ENCODE measurements at regions not wholly inside any gene's neighbourhood (a gene's known extent, or its start where the extent isn't known, plus 50 kb on each side); places are given as distances from the start of the nearest gene placed in this dataset.
"Not testable (repeated sequence)": the region's sequence is repeated elsewhere in the genome, so short reads cannot be mapped to it uniquely, and the experiment has no call there.

DNA sequence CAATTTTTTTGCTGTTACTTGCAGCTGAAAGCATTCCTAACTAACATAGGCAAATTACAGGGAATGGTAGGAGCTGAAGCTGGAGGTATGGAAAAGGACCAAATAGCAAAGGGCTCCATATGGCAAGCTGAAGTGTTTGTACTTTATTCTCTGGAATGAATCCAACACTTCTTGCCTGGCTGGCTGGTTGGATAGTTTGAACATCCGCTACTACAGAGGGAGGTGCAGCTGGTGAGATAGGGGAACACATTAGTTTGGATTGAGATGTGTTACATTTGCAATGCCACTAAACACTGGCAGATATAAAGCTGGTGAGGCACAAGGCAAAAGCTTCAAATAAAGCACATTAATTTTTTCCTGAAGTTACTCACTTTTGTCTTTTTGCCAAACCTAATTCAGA, 291.5 kb downstream of the SP3 start:
- no peak for DNase-seq

DNA sequence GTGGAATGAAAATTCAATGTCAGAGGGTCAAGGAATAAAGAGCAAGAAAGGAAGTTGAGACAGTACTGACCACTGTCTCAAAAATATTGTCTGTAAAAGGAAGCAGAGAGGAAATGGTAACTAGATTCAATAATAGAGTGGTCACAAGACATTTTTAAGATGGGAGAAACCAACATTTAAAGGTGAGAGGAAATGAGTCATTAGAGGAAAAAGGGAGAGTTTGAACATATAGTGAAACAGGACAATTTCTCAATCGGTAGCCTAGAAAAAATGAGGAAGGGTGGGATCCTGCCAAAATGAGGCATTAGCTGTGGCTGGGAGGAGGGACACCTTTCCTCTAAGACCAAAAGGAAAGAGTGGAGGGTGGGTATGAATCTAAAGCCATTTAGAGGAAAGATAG, 288.5 kb downstream of the SP3 start:
- DNase-seq, result no peak

DNA sequence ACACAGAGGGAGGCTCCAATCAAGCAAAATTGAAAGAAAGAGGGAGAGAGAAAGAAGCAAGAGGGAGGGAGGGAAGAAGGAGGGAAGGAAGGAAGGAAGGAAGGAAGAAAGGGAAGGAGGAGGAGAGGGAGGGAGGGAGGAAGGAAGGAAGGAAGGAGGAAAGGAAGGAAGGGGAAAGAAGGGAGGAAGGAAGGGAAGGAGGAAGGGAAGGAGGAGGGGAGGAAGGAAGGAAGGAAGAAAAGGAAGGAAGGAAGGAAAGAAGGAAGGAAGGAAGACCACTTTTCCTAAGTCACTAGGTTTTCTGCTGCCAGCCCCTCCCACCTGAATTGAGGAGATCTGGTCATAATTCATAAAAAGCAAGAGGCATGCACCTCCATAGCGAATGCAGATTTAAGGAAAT, 287.0 kb downstream of the SP3 start:
- DNase-seq, result no peak

DNA sequence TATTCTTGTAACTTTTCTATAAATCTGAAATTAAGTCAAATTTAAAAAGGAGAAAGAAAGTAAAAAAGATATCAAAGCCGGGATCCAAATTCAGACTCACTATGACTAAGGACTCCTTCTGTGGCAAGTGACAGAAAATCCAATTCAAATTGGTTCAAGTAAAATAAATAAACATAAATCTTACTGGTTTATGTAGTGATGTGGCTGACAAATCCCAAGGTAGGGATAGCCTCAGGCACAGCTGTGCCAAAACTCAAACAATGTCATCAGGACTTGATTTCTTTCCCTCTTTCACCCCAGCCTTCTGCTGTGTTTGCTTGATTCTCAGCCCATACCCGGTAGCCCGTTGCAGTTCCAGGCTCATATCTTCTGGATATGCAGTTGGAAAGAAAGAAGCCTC, 284.6 kb downstream of the SP3 start:
- no peak for DNase-seq

DNA sequence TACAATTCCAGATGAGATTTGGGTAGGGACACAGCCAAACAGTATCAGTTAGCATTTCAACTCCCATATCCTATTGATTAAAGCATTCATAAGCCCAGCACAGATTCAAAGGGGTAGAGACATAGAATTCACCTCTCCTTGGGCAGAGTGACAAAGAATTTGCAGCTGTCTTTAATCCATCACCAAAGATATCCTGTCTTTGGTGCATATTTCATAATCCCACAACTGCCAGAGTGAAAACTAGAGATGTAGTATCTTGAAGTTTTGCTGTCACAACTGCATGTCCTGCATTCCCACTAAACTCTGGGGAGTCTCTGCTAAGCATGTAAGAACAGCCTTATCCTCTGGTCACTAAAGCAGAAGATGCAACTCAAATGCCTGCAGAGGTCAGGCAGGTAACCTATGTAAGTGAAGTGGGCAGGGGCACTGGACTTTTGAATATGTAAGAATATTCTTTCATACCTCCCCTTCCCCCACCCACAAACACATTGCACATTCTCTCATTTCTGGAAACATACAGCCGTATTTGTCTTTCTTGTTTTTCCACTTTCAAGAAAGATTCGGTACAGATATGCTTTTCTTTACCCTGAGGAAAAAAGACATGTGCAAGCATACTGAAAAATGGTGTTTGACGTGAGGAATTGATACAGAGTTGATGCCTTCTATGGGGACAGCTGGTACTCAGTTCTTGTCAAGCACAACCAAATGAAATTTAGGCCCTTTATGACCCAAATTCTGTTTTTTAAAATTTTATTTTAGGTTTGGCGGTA, 283.1 kb downstream of the SP3 start:
- no peak for DNase-seq

DNA sequence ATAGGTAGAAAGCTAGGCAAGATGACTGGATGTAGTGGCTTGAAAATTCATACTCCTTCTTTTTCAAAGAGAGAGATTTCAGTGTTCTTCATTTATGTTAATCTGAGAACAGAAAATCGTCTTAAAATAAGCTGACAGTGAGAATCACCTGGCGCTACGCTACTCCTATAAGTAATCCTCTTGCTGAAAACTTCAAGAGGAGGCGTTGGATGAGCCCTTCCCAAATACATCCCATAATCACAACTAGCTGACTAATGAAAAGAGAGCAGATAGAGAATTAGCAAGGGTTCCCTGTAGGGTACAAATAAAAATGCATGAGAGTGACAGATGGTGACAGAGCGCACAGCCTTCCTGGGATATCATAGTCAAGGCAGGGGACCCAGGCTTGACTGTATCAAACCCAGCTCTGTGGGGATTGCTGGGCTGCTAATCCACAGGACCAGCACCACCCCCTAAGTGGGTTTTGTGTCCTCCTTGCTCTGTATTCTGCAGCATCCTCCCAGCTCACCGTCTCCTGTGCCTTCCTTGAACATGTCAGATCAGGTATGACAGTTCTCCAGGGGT, 280.2 kb downstream of the SP3 start:
- no peak for DNase-seq

DNA sequence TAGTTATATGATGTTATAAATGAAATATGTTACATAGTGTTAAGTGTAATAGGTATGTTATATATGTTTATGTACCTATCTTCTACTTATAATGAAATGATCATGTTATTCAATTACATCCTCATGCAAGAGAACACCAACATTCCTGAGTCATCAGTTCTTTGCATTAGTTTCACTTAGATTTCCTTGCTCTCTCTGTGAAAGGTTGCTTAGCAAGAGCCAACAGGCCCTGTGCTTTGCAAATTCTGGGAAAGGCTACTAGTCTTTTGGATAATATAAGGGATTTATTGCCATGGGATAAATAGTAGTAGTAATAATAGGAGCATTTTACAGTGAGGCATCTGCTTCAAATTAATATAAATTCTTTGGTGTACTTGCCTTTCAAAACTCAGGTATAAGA, 274.8 kb downstream of the SP3 start:
- DNase-seq, result no peak

DNA sequence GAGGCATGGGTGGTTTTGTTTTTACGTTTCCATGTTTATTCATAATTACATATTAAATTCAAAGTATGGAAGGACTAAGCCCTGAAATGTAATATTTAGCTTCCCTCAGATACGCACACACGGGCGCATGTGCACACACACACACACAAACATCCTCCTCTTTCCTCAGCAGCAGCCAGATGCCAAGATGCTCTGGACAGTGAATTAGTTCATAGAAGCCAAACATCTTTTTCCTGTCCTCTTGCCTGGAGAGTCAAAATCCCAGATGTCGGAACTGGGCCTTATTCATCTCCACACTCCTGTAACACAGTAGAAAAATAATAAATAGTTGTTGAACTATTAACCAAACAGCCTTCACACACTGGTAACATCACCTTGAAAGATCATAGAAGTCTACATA, 273.1 kb downstream of the SP3 start:
- DNase-seq, result no peak

DNA sequence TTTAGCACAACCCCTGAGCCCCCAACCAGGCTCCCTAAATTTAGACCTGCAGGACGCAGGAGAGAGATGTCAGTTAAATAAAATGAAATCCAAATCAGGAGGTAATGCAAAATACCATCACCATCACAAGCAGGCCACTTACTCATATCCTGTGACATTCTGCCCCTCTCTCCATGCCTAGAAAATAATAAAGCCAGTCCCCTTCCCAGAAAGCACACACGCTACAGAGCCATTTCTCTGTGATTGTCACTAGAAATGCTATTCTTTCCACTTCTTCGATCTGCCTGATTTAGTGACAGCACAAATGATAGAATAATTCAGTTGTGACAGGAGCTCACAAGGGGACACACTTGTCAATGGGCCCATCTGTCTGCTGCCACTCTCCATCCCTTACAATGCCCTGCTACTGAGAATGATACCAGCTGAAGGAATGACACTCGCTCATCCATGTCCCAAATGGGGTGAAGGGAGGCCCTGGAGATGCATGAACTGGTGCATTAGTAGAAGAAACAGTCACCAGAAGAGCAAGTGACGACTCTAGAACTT, 272.1 kb downstream of the SP3 start:
- DNase-seq, result no peak

DNA sequence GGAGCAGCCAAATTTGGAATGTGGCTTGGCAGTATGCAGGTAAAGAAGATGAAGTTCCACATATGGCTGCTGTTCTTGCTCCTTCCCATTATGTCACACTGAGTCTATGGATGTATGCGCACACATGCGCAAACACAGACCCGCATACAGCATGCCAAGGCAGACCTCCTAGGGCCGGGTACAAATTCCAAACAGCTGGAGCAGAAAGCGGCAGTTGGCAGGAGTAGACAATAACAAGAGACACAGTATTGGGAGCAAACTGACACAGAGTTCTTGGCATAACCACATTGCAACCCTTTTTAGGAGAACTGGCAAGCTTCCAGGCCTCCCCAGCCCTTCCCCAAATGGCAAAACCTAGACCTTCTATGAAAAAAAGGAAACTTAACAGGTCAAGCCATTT, 268.9 kb downstream of the SP3 start:
- no peak for DNase-seq

DNA sequence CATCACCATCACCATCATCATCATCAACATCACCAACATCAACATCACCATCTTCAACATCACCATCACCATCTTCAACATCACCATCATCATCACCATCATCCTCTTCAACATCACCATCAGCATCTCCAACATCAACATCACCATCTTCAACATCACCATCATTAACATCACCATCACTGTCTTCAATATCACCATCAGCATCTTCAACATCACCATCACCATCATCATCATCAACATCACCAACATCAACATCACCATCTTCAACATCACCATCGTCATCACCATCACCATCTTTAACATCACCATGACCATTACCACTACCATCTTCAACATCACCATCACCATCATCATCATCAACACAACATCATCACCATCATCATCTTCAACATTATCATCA, 267.2 kb downstream of the SP3 start:
- DNase-seq, result no peak

DNA sequence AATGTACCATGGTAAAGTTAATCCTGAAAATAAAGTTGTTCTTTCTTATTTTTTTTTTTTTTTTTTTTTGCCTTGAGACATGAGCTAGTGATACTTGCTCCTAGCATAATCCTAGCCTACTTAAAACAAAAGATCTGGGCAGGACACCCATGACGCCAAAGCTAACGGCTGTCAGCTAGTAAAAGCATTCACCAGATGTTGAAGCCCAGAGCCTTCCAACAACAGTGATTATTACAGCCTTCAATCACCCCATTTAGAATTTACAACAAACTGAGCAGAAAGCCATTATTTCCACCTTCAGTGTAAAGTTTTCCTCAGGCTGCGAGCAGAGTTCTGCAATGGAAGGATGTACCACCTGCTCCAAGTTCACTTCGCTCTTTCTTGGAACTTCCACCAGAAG, 259.5 kb downstream of the SP3 start:
- no peak for DNase-seq

DNA sequence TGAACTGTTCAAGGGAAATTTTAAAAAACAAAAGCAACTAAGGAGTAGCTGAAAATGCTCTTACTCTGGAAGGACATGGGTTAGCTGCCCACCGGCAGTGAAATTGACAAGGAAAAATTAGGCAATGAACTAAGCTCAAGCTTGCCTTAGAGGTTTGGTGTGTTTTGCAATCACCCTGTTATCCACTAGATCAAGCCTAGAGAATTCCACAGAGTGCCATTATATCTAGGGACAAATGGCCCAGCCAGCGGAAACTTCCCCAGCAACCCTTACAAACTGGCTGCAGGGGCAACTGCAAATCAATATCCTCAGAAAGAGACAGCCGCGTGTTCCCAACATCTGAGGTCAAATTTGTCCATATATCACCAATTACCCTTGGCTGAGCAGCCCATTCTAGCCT, 258.2 kb downstream of the SP3 start:
- DNase-seq, result no peak

DNA sequence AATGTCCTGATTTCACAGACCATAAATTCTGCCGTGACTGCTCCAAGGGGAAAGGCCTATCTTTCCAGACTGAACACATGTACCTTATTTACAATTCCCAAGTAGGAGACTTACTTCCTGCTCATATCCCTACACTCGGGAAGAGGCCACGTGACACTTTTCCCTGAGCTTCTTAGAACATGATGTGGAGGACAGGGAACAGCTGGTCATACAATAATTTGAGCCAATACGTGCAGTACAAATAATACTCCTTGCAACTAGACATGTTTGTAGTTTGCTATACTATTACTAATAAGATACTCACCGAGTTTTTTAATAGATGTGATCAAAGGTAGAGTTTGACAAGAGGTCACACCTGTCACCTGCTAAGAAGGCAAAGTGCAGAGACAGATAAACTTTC, 256.4 kb downstream of the SP3 start:
- DNase-seq, result no peak

DNA sequence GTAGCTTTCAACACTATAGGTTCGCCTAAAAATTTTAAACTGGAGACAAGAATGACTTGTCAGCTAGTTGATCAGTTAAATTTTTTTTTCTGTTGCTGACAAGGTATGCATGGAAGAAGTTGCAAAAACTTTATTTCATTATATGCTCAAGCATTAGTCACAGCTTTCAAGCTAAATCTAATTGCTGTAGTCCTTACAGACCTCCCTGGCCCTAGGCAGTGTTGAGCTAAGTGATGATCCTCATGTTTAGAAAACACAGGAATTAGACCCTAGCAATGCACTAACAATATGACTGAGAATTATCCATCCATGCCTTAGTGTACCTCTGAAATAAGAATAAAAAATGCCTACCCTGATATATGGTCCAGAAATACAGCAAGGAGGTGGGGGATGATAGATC, 253.4 kb downstream of the SP3 start:
- no peak for DNase-seq

DNA sequence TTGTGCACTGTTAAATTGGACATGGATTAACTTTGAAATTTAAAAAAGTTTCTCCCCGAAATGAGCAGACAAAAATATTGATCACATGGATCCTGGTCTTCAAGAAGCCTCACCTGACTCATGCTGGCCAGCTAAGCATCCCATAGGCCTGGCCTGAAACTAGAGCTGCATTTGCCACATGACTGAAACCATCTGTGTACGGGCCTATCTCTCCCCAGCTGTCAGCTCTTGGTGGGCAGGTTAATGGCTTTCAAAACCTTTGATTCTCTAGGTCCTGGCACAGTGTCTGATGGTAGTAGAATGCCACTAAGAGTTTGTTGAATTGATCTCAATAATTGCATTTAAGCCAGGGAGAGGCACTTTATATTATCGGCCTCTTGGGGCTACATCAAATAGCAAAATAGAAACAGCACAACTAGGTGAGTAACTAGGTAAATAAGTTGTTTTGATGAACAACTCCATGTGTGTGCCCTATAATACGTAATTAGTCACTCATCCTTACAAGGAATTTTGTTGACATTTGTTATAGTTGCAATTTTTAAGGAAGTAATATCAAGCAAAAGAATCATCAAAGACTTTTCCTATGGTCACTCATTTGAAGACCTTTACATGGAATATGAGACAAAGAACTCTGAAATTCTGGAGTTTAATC, 251.1 kb downstream of the SP3 start:
- DNase-seq, result no peak

DNA sequence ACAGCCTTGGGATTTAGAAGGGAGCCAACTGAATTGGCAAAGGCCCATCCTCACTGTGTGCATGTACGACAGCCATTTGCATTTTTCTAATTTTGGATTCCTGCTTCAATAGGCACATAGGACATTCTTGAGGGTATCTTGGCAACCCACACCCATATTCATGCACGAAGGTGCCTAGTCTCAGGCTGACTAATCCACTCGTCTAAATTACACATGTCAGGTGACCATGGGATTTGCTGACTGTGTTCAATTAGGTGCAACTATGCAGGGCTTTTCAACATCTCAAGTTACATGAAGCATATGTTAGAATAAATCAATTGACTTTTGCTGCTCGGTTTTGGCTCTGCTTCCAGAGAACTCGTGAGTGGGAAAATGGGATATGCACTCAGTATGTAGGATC, 249.7 kb downstream of the SP3 start:
- no peak for DNase-seq

DNA sequence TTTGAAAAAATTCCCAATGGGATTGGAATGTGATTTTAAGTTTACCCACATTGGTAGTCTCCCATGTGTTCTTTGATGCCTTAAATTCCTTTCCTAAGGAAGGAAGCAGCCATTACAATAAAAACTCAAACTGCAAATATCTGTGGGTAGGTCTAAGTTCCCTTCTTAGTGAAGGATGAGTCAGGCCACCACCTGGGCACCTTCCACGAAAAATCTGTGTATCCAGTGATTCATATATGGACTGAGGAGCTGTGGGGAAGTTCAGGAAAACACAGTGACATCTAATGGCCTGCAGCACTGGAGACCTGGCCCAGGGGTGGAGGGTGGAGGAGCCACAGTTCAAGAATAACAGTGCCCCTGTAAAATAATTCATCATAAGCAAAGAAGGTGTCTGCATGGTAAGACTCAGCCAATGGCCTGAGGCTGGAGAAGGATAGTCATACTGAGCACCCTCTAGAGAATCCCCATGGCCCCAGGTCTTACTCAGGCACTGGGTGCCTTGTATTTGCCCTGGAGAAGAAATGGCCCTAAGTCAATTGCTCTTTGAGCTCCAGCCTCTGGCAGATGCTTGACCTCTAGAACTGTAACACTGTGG, 248.6 kb downstream of the SP3 start:
- DNase-seq, result no peak

DNA sequence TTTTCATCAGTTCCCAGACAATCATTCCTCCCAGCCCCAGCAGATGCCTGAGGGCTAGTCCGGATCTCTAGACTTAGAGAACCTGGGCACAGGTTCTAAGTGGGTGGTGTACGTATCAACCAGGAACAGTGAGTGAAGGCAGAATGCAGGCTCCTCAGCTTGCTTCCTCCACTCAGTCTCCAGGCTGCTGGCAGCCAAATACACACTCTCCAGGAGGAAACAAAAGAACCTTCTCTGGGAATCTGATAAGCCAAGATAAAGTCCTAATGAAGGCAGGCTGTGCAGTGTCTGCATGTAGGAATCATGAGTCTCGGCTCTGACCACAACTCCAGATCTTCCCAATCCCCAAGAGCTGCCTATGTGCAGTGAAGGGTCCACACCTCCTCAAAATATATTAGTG, 245.7 kb downstream of the SP3 start:
- DNase-seq, result no peak

DNA sequence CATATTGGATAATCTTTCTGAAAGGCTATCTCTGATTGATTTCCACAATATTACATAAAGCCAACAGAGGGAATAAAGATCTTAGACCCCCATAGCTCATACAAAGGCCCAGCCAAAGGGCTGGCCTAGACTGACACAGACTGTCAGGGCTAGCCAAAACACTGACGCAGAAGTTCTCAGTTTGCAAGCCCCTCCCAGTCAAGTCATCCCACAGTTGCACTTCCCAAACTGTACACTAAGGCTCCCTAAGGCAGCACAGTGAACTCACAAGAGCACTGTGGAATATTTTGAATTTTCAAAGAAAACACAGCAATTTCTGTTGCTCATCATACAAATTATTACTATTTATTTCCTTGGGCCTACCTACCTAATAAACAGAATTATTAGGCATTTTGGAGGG, 244.9 kb downstream of the SP3 start:
- no peak for DNase-seq

DNA sequence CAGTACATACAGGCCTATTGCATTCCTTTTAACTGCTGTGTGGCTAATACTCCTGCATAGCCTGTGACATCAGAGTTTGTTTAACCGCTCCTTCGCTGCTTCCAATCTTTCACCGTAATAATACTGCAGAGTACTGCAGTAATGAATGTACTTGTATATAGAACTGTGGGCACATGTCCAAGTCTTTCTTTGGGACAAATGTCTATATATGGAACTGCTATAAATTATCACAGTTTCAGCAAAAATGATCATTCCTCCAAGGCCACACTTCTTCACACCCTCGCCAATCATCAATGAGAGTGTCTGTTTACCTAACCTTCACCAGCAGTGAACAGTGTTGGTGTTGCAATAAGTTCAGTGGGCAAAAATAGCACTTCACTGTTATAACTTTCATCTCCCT, 230.4 kb downstream of the SP3 start:
- DNase-seq, result no peak

DNA sequence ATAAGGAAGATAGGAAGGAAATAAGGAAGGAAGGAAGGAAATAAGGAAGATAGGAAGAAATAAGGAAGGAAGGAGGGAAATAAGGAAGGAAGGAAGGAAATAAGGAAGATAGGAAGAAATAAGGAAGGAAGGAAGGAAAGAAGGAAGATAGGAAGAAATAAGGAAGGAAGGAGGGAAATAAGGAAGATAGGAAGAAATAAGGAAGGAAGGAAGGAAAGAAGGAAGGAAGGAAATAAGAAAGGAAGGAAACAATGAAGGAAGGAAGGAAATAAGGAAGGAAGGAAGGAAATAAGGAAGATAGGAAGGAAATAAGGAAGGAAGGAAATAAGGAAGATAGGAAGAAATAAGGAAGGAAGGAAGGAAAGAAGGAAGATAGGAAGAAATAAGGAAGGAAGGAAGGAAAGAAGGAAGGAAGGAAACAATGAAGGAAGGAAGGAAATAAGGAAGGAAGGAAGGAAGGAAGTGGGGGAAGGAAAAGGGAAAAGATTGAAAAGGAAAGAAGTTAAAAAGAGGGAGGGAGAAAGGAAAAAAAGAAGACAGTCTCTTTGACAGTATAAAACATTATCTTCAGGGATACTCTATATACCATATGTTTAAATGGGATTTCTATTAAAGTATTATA, 227.1 kb downstream of the SP3 start:
- not testable (repeated sequence) for DNase-seq

DNA sequence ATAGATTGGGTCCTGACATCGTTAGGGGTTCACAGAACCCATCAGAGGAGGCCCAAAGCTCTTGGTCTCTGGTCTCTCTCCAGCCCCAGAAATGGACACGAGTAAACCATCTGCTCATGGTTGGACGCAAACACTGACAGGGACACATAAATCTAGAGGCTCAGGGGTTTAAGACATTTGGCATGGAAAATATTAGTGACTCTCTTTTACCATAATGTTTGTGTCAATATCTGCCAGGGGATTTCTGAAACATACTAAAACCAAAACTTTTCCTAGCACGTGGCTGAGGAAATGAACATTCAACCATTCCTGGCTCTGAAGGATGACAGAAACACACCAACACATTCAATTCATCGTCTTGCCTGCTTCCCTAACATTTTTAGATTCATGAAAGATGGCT, 226.2 kb downstream of the SP3 start:
- DNase-seq, result no peak

DNA sequence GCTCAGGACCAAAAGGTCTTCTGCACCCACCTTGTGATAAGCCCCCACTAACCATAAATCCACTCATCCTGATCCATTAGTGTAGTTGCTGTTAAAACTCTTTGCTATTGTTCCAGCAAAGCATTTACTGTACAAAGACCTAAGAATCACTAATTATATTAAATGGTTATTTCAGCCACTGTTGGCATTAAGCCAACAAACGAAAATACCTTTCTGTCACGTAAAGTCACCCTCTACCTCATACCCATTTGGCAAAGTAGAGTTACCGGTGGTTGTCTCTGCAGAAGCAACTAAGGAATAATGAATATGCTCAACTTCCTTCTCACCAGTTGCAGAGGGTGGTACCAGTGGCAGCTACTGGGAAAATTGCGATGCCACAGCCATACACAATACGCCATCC, 224.5 kb downstream of the SP3 start:
- no peak for DNase-seq

All from inflammatory macrophage treated with lipopolysaccharide for 4 hours (primary cell).